Esophagus squamous epithelium (tissue), 5 donors: ENCODE measurements at regions not wholly inside any gene's neighbourhood (a gene's known extent, or its start where the extent isn't known, plus 50 kb on each side); places are given as distances from the start of the nearest gene placed in this dataset.

Experiments
- DNase-seq: peaks from one replicate; lab custom pipeline; 2025; lab: John Stamatoyannopoulos, UW
- H3K27ac ChIP-seq, 4 donors: fragments of 200-600 bp; sonication (generic); one replicate each; pipeline ENCODE4 v1.5.1; 2016 to 2019; ENCODE audit warnings: mild to moderate bottlenecking in 1 of 4
- H3K27me3 ChIP-seq, 4 donors: fragments of 200-600 bp; sonication (generic); 1 replicate in 3 of 4; 2 replicates in 1 of 4; pipeline versions ENCODE4 v1.5.1 to v1.6.0; 2017 to 2021; ENCODE audit warnings: antibody characterized with exemption in 1 of 4
- H3K36me3 ChIP-seq, 3 donors: fragments of 200-600 bp; sonication (generic); one replicate each; pipeline ENCODE4 v1.5.1; 2016 to 2019
- H3K4me1 ChIP-seq, 3 donors: fragments of 200-600 bp; sonication (generic); one replicate each; pipeline ENCODE4 v1.5.1; 2017 to 2019
- H3K4me3 ChIP-seq, 4 donors: fragments of 200-600 bp; sonication (generic); 1 replicate in 3 of 4; 2 replicates in 1 of 4; pipeline ENCODE4 v1.5.1; 2016 to 2019; ENCODE audit warnings: mild to moderate bottlenecking in 2 of 4, moderate library complexity in 1 of 4
- H3K9me3 ChIP-seq, 3 donors: fragments of 200-600 bp; sonication (generic); one replicate each; pipeline ENCODE4 v1.5.1; 2016 to 2019
- CTCF ChIP-seq, 6 experiments: fragments of 450-650 bp in 4 of 6; fragments of 200-600 bp in 2 of 6; sonication (generic) in 2 of 6; IDR thresholded peaks; one replicate each; pipeline ENCODE4 v1.5.1; 2016 to 2019; ENCODE audit warnings: antibody characterized with exemption in 6 of 6, mild to moderate bottlenecking in 4 of 6, moderate library complexity in 4 of 6
- POLR2A ChIP-seq, 4 donors: fragments of 450-650 bp; IDR thresholded peaks; one replicate each; pipeline ENCODE4 v1.6.1; 2017; ENCODE audit warnings: antibody characterized with exemption in 4 of 4, mild to moderate bottlenecking in 4 of 4, moderate library complexity in 3 of 4
- WGBS, 2 donors: methylation state at CpG; one replicate each; pipeline ENCODE4 v1.1.5; 2018; 5-methylcytosine and 5-hydroxymethylcytosine counted together
- intact Hi-C: fragments of 100-400 bp; cut with DNase I; formaldehyde crosslinking; loops from one replicate; pipeline ENCODE4 v1.15.0; 2022
- donor health status: DM: yes; HTN: yes; CAD: no.

GRCh38 chr14:98501335-98501734 lies 770.7 kb downstream of the BCL11B start:
- no peaks in the 10 kb centered on the region for H3K27me3 ChIP-seq
- H3K4me3 ChIP-seq: no peak overlapping the region
- 50 to 72% methylated on average over 6 to 7 of the region's 7 CpGs for WGBS, 2 donors
- peak overlapping the region in 3 of 4 donors; percentile 3 to 58 (median 53) for H3K27ac ChIP-seq
- H3K36me3 ChIP-seq: no peaks in the 10 kb centered on the region
- H3K9me3 ChIP-seq: no peaks in the 10 kb centered on the region
- TF ChIP-seq POLR2A (IDR thresholded peaks at IDR 0.05) (no peak), CTCF (IDR thresholded peaks at IDR 0.05) (no peak)
- DNase-seq: no peak
- peaks cover 2 to 58% (median 13%) of the 10 kb centered on the region in 3 donors for H3K4me1 ChIP-seq
- intact Hi-C loops: no loop called here

- TF ChIP-seq CTCF (IDR thresholded peaks at IDR 0.05) (no peak), POLR2A (IDR thresholded peaks at IDR 0.05) (no peak)
- Histone ChIP-seq H3K36me3 (no peaks in the 10 kb centered on the region), H3K4me3 (no peak overlapping the region), H3K4me1 (peaks cover 2 to 58% (median 13%) of the 10 kb centered on the region in 3 donors), H3K27ac (peak overlapping the region in 1 of 4 donors; percentile 53), H3K27me3 (no peaks in the 10 kb centered on the region), H3K9me3 (no peaks in the 10 kb centered on the region)
- DNase-seq: no peak
- intact Hi-C loops: no loop called here
- 77 to 85% methylated on average over 4 of the region's 4 CpGs for WGBS, 2 donors
These were observed 770.2 kb downstream of the BCL11B start for GRCh38 chr14:98501836-98502235.

- 55 to 66% methylated on average over 6 of the region's 6 CpGs for WGBS, 2 donors
- no peaks in the 10 kb centered on the region for H3K36me3 ChIP-seq
These were observed 768.7 kb downstream of the BCL11B start for GRCh38 chr14:98503086-98503815.

GRCh38 chr14:98507264-98507663 lies 764.7 kb downstream of the BCL11B start:
- peaks cover 0 to 24% (median 4%) of the 10 kb centered on the region in 3 donors for H3K4me1 ChIP-seq
- intact Hi-C loops: no loop called here
- no peaks in the 10 kb centered on the region for H3K9me3 ChIP-seq
- WGBS, 2 donors: 33 to 39% methylated on average over 2 of the region's 2 CpGs
- TF ChIP-seq POLR2A (IDR thresholded peaks at IDR 0.05) (no peak), CTCF (IDR thresholded peaks at IDR 0.05) (no peak)
- no peaks in the 10 kb centered on the region for H3K36me3 ChIP-seq
- no peak overlapping the region for H3K4me3 ChIP-seq
- no peaks in the 10 kb centered on the region for H3K27me3 ChIP-seq
- no peak for DNase-seq
- no peak overlapping the region for H3K27ac ChIP-seq

More at GRCh38 chr14:98503086-98503815, 768.7 kb downstream of the BCL11B start:
- intact Hi-C loops: no loop called here
- no peak overlapping the region for H3K27ac ChIP-seq
- TF ChIP-seq POLR2A (IDR thresholded peaks at IDR 0.05) (no peak), CTCF (IDR thresholded peaks at IDR 0.05) (no peak)
- DNase-seq: no peak
- peaks cover under 1 to 54% (median 7%) of the 10 kb centered on the region in 3 donors for H3K4me1 ChIP-seq
- no peaks in the 10 kb centered on the region for H3K9me3 ChIP-seq
- H3K27me3 ChIP-seq: no peaks in the 10 kb centered on the region
- no peak overlapping the region for H3K4me3 ChIP-seq

GRCh38 chr14:98510392-98510791 lies 761.6 kb downstream of the BCL11B start:
- TF ChIP-seq POLR2A (IDR thresholded peaks at IDR 0.05): no peak
- Histone ChIP-seq H3K4me3 (no peak overlapping the region), H3K27ac (no peak overlapping the region), H3K27me3 (no peaks in the 10 kb centered on the region), H3K9me3 (no peaks in the 10 kb centered on the region), H3K36me3 (no peaks in the 10 kb centered on the region), H3K4me1 (peaks cover 0 to 22% (median 9%) of the 10 kb centered on the region in 3 donors)
- DNase-seq: no peak
- intact Hi-C loops: no loop called here
- 84 to 85% methylated on average over 3 of the region's 3 CpGs for WGBS, 2 donors
